WTC11 (cell line): ENCODE measurements at regions not wholly inside any gene's neighbourhood (a gene's known extent, or its start where the extent isn't known, plus 50 kb on each side); places are given as distances from the start of the nearest gene placed in this dataset.

Source experiments
- ATF2 ChIP-seq: sonication (generic); formaldehyde crosslinking; IDR thresholded peaks from 2 replicates; pipeline ENCODE4 v1.8.1; 2022; ENCODE audit warnings: low read depth, missing genetic modification reagents, borderline replicate concordance
- CBFB ChIP-seq: sonication (generic); formaldehyde crosslinking; IDR thresholded peaks from 2 replicates; pipeline ENCODE4 v1.8.1; 2022; ENCODE audit warnings: mild to moderate bottlenecking, low read depth, missing genetic modification reagents
- CTCF ChIP-seq: fragments of 200-600 bp; IDR thresholded peaks from 2 replicates; pipeline ENCODE4 v1.8.0; 2022; ENCODE audit warnings: antibody characterized with exemption
- ELF4 ChIP-seq: sonication (generic); formaldehyde crosslinking; IDR thresholded peaks from 2 replicates; pipeline ENCODE4 v1.8.1; 2022; ENCODE audit warnings: low read depth, mild to moderate bottlenecking, moderate library complexity, missing genetic modification reagents
- HMGXB4 ChIP-seq: sonication (generic); formaldehyde crosslinking; IDR thresholded peaks from 2 replicates; pipeline ENCODE4 v1.8.1; 2023; ENCODE audit warnings: mild to moderate bottlenecking, moderate library complexity, missing genetic modification reagents
- MAX ChIP-seq: sonication (generic); formaldehyde crosslinking; IDR thresholded peaks from 2 replicates; pipeline ENCODE4 v1.8.0; 2022; ENCODE audit warnings: mild to moderate bottlenecking, missing genetic modification reagents
- NR3C1 ChIP-seq: sonication (generic); formaldehyde crosslinking; conservative IDR thresholded peaks from 2 replicates; pipeline ENCODE4 v1.8.1; 2023; ENCODE audit warnings: low read depth, mild to moderate bottlenecking, missing genetic modification reagents
- SMAD3 ChIP-seq: sonication (generic); formaldehyde crosslinking; IDR thresholded peaks from 2 replicates; pipeline ENCODE4 v1.8.0; 2022; ENCODE audit warnings: missing genetic modification reagents, mild to moderate bottlenecking, borderline replicate concordance
- TP53 ChIP-seq: sonication (generic); formaldehyde crosslinking; IDR thresholded peaks from 2 replicates; pipeline ENCODE4 v1.8.1; 2023; ENCODE audit warnings: mild to moderate bottlenecking, missing genetic modification reagents
- USF1 ChIP-seq: sonication (generic); formaldehyde crosslinking; IDR thresholded peaks from 2 replicates; pipeline ENCODE4 v1.8.0; 2022; ENCODE audit warnings: mild to moderate bottlenecking, missing genetic modification reagents

GRCh38 chr1:185654952-185655314 is 79.3 kb upstream of the HMCN1 start:
- TF ChIP-seq ELF4 (CRISPR knock-in tag) (no peak), CTCF (no peak), NR3C1 (CRISPR knock-in tag) (no peak), TP53 (no peak), SMAD3 (CRISPR knock-in tag) (no peak), HMGXB4 (CRISPR knock-in tag) (no peak), USF1 (CRISPR knock-in tag) (no peak), CBFB (CRISPR knock-in tag) (no peak), MAX (CRISPR knock-in tag) (no peak), ATF2 (CRISPR knock-in tag) (no peak)
